ENCODE measurements at regions not wholly inside any gene's neighbourhood (a gene's known extent, or its start where the extent isn't known, plus 50 kb on each side); places are given as distances from the start of the nearest gene placed in this dataset.
A peak's percentile ranks its signal among the peaks of the same experiment; 100 is the strongest.
"Not testable (repeated sequence)": the region's sequence is repeated elsewhere in the genome, so short reads cannot be mapped to it uniquely, and the experiment has no call there.

GRCh38 chr3:113377158-113377557, 64.1 kb downstream of the CFAP44 start:
- no peak for DNase-seq (ENCODE audit: low read depth)

- no peak for DNase-seq (ENCODE audit: low read depth)
These were observed 67.2 kb downstream of the CFAP44 start for GRCh38 chr3:113374078-113374477.

- not testable (repeated sequence) for DNase-seq (ENCODE audit: low read depth)
These were observed 74.5 kb downstream of the CFAP44 start for GRCh38 chr3:113366800-113367199.

GRCh38 chr3:113355340-113355739, 86.0 kb downstream of the CFAP44 start:
- DNase-seq (ENCODE audit: low read depth): not testable (repeated sequence)

- peak; percentile 26 for DNase-seq (ENCODE audit: low read depth)
These were observed 87.0 kb downstream of the CFAP44 start for GRCh38 chr3:113354307-113354706.

DNA sequence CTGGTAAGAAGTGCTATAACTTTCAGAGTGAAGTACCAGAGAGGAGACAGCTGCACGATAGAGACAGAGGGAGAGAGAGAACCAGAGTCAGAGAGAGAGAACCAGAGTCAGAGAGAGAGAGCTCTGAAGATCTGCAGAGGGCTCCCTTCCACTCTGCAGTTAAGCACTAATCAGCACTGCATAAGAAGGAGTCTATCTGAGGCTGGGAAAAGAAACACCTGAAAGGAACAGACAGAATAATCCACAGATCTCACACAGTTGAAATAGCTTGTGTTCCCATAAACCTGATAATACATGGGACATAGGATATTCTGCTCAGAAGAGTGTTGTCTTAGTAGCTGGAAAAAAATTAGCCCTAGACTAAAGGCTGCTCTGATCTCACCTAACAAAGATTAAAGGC, 87.6 kb downstream of the CFAP44 start:
- DNase-seq (ENCODE audit: low read depth): no peak

DNA sequence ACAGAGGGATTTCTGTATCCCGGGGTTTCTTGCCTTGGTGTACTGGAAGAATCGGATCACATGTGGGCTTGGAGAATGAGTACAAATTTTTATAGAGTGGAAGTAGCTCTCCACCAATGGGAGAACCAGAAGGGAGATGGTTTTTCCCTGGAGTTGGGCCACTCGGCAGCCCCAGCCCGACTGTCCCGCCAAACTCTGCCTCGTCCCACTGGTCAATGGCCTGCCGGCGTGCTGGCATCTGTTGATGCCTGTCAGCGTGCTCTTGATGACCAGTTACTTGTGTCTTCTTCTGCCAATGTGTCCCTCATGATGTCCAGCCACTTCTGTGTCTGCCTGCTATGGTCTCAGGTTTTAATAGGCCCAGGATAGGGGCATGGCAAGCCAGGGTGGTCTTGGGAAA, 100.5 kb downstream of the CFAP44 start:
- no peak for DNase-seq (ENCODE audit: low read depth)

DNA sequence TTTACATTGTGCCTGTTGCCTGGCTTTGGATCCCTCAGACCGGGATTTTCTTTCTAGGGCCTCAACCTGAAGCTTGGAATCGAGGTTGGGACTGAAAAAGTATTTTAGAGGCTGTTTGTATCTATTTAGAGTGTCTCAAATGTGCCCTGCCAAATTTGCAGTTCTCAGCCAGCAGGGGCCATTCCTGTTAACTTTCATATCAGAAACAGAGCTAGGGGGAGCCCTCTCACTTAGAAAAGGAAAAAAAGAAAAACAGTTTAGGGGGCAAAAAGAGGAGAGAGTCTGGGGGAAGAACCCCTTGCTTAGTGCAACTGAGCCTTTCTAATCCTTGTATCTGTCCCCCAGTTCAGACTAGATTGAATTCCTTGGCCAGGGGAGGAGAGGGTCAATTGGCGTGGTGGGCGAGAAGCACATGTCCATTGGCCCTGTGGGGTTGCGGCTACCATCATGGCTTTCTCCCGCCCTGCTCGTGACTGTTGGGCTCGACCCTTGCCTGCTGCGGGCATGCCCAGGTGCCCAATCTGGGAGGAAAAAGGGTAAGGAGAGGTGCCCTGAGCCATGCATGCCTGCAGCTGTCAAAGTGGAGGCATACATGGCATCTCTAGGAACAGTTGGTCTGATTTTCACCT, 101.6 kb downstream of the CFAP44 start:
- peak; percentile 10 for DNase-seq (ENCODE audit: low read depth)

Data from ELR (cell line).